Brain microvascular endothelial cell (primary cell): ENCODE measurements at regions not wholly inside any gene's neighbourhood (a gene's known extent, or its start where the extent isn't known, plus 50 kb on each side); places are given as distances from the start of the nearest gene placed in this dataset.

Experiments used
- DNase-seq: peaks from one replicate; pipeline ENCODE4 v3.0.0-alpha.2; 2020
- H3K27ac ChIP-seq: fragments of 250-450 bp; sonication (Bioruptor Pico); 2 replicates; pipeline ENCODE4 v1.5.1; 2020; ENCODE audit warnings: mild to moderate bottlenecking, moderate library complexity
- H3K27me3 ChIP-seq: fragments of 250-450 bp; sonication (Bioruptor Pico); replicated peaks from 2 replicates; pipeline ENCODE4 v1.5.1; 2020; ENCODE audit warnings: mild to moderate bottlenecking
- H3K36me3 ChIP-seq: fragments of 250-450 bp; sonication (Bioruptor Pico); replicated peaks from 2 replicates; pipeline ENCODE4 v1.5.1; 2020; ENCODE audit warnings: mild to moderate bottlenecking
- H3K4me3 ChIP-seq: 2 replicates; pipeline ENCODE4 v1.5.1; 2011; ENCODE audit warnings: low read depth, mild to moderate bottlenecking, control low read depth, low read length, moderate library complexity
- CTCF ChIP-seq: IDR thresholded peaks from 2 replicates; pipeline ENCODE4 v1.5.1; 2011; ENCODE audit warnings: low read depth, mild to moderate bottlenecking, moderate library complexity, low read length, control low read depth, inconsistent platforms; ENCODE audit errors: missing control alignments
- in situ Hi-C: cut with HindIII; loops from 2 replicates; pipeline ENCODE4 v1.10.0; 2017; ENCODE audit warnings: low sequenced_read_pairs, low pct_ligation_motif_present

GRCh38 chr2:82260521-82260920 is 1956.0 kb upstream of the LRRTM1 start:
- in situ Hi-C loops = no loop called here
- no peak for TF ChIP-seq CTCF

GRCh38 chr2:82259551-82259950 is 1955.0 kb upstream of the LRRTM1 start:
- in situ Hi-C loops = no loop called here

More at GRCh38 chr2:82260521-82260920, 1956.0 kb upstream of the LRRTM1 start:
- Histone ChIP-seq H3K27ac (no peak overlapping the region), H3K27me3 (no peaks in the 10 kb centered on the region), H3K36me3 (no peaks in the 10 kb centered on the region), H3K4me3 (no peak overlapping the region)
- DNase-seq = no peak

GRCh38 chr2:82257796-82258555 is 1953.4 kb upstream of the LRRTM1 start:
- no peaks in the 10 kb centered on the region for H3K36me3 ChIP-seq
- no peak for DNase-seq
- H3K27ac ChIP-seq = no peak overlapping the region
- H3K4me3 ChIP-seq = no peak overlapping the region
- no peak for TF ChIP-seq CTCF
- in situ Hi-C loops = no loop called here
- H3K27me3 ChIP-seq = no peaks in the 10 kb centered on the region

More at GRCh38 chr2:82259551-82259950, 1955.0 kb upstream of the LRRTM1 start:
- Histone ChIP-seq H3K4me3 (no peak overlapping the region), H3K27me3 (no peaks in the 10 kb centered on the region), H3K27ac (no peak overlapping the region), H3K36me3 (no peaks in the 10 kb centered on the region)
- TF ChIP-seq CTCF = no peak
- DNase-seq = no peak

GRCh38 chr2:82256983-82257632 is 1952.6 kb upstream of the LRRTM1 start:
- H3K36me3 ChIP-seq = no peaks in the 10 kb centered on the region
- no peaks in the 10 kb centered on the region for H3K27me3 ChIP-seq
- no peak overlapping the region for H3K4me3 ChIP-seq
- no peak for DNase-seq
- TF ChIP-seq CTCF = no peak
- no peak overlapping the region for H3K27ac ChIP-seq
- in situ Hi-C loops = no loop called here

- no peak for DNase-seq
- no peak overlapping the region for H3K4me3 ChIP-seq
- no peak for TF ChIP-seq CTCF
- no peaks in the 10 kb centered on the region for H3K36me3 ChIP-seq
- no peak overlapping the region for H3K27ac ChIP-seq
- H3K27me3 ChIP-seq = no peaks in the 10 kb centered on the region
- in situ Hi-C loops = no loop called here
These were observed 1951.7 kb upstream of the LRRTM1 start for GRCh38 chr2:82256288-82256687.
